ENCODE measurements at regions not wholly inside any gene's neighbourhood (a gene's known extent, or its start where the extent isn't known, plus 50 kb on each side); places are given as distances from the start of the nearest gene placed in this dataset.
"Not testable (repeated sequence)": the region's sequence is repeated elsewhere in the genome, so short reads cannot be mapped to it uniquely, and the experiment has no call there.

- no peak for DNase-seq (ENCODE audit: low read depth)
These were observed 472.0 kb downstream of the ZPLD1 start for GRCh38 chr3:102906818-102907217.

- no peak for DNase-seq (ENCODE audit: low read depth)
These were observed 475.1 kb downstream of the ZPLD1 start for GRCh38 chr3:102909904-102910303.

- no peak for DNase-seq (ENCODE audit: low read depth)
These were observed 481.7 kb downstream of the ZPLD1 start for GRCh38 chr3:102916532-102916931.

GRCh38 chr3:102926618-102927017 is 491.8 kb downstream of the ZPLD1 start:
- DNase-seq (ENCODE audit: low read depth) = no peak

GRCh38 chr3:102933377-102933776 is 498.6 kb downstream of the ZPLD1 start:
- no peak for DNase-seq (ENCODE audit: low read depth)

GRCh38 chr3:102936511-102937045 is 501.8 kb downstream of the ZPLD1 start:
- peak; percentile 17 for DNase-seq (ENCODE audit: low read depth)

GRCh38 chr3:102941786-102942185 is 507.0 kb downstream of the ZPLD1 start:
- DNase-seq (ENCODE audit: low read depth) = peak; percentile 25

- DNase-seq (ENCODE audit: low read depth) = not testable (repeated sequence)
These were observed 511.6 kb downstream of the ZPLD1 start for GRCh38 chr3:102946445-102946844.

- DNase-seq (ENCODE audit: low read depth) = no peak
These were observed 537.5 kb downstream of the ZPLD1 start for GRCh38 chr3:102972350-102972749.

- no peak for DNase-seq (ENCODE audit: low read depth)
These were observed 539.5 kb downstream of the ZPLD1 start for GRCh38 chr3:102974333-102974732.

GRCh38 chr3:102979191-102979590 is 544.4 kb downstream of the ZPLD1 start:
- no peak for DNase-seq (ENCODE audit: low read depth)

GRCh38 chr3:102979682-102980354 is 545.0 kb downstream of the ZPLD1 start:
- DNase-seq (ENCODE audit: low read depth) = peak; percentile 95

GRCh38 chr3:102980355-102980696 is 545.5 kb downstream of the ZPLD1 start:
- peak; percentile 7 for DNase-seq (ENCODE audit: low read depth)

- peak; percentile 14 for DNase-seq (ENCODE audit: low read depth)
These were observed 567.8 kb downstream of the ZPLD1 start for GRCh38 chr3:103002425-103003176.

GRCh38 chr3:103006526-103007183 is 571.8 kb downstream of the ZPLD1 start:
- no peak for DNase-seq (ENCODE audit: low read depth)

GRCh38 chr3:103009609-103010008 is 574.8 kb downstream of the ZPLD1 start:
- no peak for DNase-seq (ENCODE audit: low read depth)

GRCh38 chr3:103025880-103026279 is 591.1 kb downstream of the ZPLD1 start:
- DNase-seq (ENCODE audit: low read depth) = no peak

GRCh38 chr3:103033841-103034240 is 599.0 kb downstream of the ZPLD1 start:
- DNase-seq (ENCODE audit: low read depth) = no peak

GRCh38 chr3:103047640-103048039 is 612.8 kb downstream of the ZPLD1 start:
- peak; percentile 58 for DNase-seq (ENCODE audit: low read depth)

- peak; percentile 77 for DNase-seq (ENCODE audit: low read depth)
These were observed 613.4 kb downstream of the ZPLD1 start for GRCh38 chr3:103048068-103048722.

- peak; percentile 57 for DNase-seq (ENCODE audit: low read depth)
These were observed 617.5 kb downstream of the ZPLD1 start for GRCh38 chr3:103052236-103052830.

GRCh38 chr3:103055021-103055520 is 620.3 kb downstream of the ZPLD1 start:
- DNase-seq (ENCODE audit: low read depth) = peak; percentile 18

All from ELR (cell line).